ENCODE measurements at regions not wholly inside any gene's neighbourhood (a gene's known extent, or its start where the extent isn't known, plus 50 kb on each side); places are given as distances from the start of the nearest gene placed in this dataset.

- no peak for TF ChIP-seq CTCF (IDR thresholded peaks at IDR 0.05; ENCODE audit: insufficient read depth, low read length, poor library complexity, severe bottlenecking)
- DNase-seq (ENCODE audit: low read depth): no peak
- no peak overlapping the region for H3K4me3 ChIP-seq (ENCODE audit: low read depth, low read length)
- no peaks in the 10 kb centered on the region for H3K27me3 ChIP-seq (ENCODE audit: control insufficient read depth, insufficient read depth, low read length)
- no peaks in the 10 kb centered on the region for H3K36me3 ChIP-seq (ENCODE audit: control insufficient read depth, insufficient read depth, low read length)
Measured at GRCh38 chr2:236861944-236862343, 223.7 kb upstream of the COPS8 start.

GRCh38 chr2:236862526-236862925 is 223.2 kb upstream of the COPS8 start:
- Histone ChIP-seq H3K4me3 (ENCODE audit: low read depth, low read length) (no peak overlapping the region), H3K36me3 (ENCODE audit: control insufficient read depth, insufficient read depth, low read length) (no peaks in the 10 kb centered on the region), H3K27me3 (ENCODE audit: control insufficient read depth, insufficient read depth, low read length) (no peaks in the 10 kb centered on the region)
- TF ChIP-seq CTCF (IDR thresholded peaks at IDR 0.05; ENCODE audit: insufficient read depth, low read length, poor library complexity, severe bottlenecking): no peak
- DNase-seq (ENCODE audit: low read depth): no peak

GRCh38 chr2:236862961-236863728 is 222.5 kb upstream of the COPS8 start:
- H3K27me3 ChIP-seq (ENCODE audit: control insufficient read depth, insufficient read depth, low read length): no peaks in the 10 kb centered on the region
- no peaks in the 10 kb centered on the region for H3K36me3 ChIP-seq (ENCODE audit: control insufficient read depth, insufficient read depth, low read length)
- peak; percentile 83 for DNase-seq (ENCODE audit: low read depth)
- no peak for TF ChIP-seq CTCF (IDR thresholded peaks at IDR 0.05; ENCODE audit: insufficient read depth, low read length, poor library complexity, severe bottlenecking)
- no peak overlapping the region for H3K4me3 ChIP-seq (ENCODE audit: low read depth, low read length)

- no peak for DNase-seq (ENCODE audit: low read depth)
- no peak for TF ChIP-seq CTCF (IDR thresholded peaks at IDR 0.05; ENCODE audit: insufficient read depth, low read length, poor library complexity, severe bottlenecking)
- no peaks in the 10 kb centered on the region for H3K27me3 ChIP-seq (ENCODE audit: control insufficient read depth, insufficient read depth, low read length)
- no peaks in the 10 kb centered on the region for H3K36me3 ChIP-seq (ENCODE audit: control insufficient read depth, insufficient read depth, low read length)
- H3K4me3 ChIP-seq (ENCODE audit: low read depth, low read length): no peak overlapping the region
Measured at GRCh38 chr2:236863729-236864126, 222.0 kb upstream of the COPS8 start.

- Histone ChIP-seq H3K4me3 (ENCODE audit: low read depth, low read length) (no peak overlapping the region), H3K36me3 (ENCODE audit: control insufficient read depth, insufficient read depth, low read length) (no peaks in the 10 kb centered on the region), H3K27me3 (ENCODE audit: control insufficient read depth, insufficient read depth, low read length) (no peaks in the 10 kb centered on the region)
- DNase-seq (ENCODE audit: low read depth): no peak
- no peak for TF ChIP-seq CTCF (IDR thresholded peaks at IDR 0.05; ENCODE audit: insufficient read depth, low read length, poor library complexity, severe bottlenecking)
Measured at GRCh38 chr2:236865052-236865451, 220.6 kb upstream of the COPS8 start.
